Left ventricle myocardium inferior (tissue), 1 donor: ENCODE measurements at regions not wholly inside any gene's neighbourhood (a gene's known extent, or its start where the extent isn't known, plus 50 kb on each side); places are given as distances from the start of the nearest gene placed in this dataset.

ENCODE experiments used
- DNase-seq: peaks from one replicate; pipeline ENCODE4 v3.0.0-alpha.2; 2020
- H3K27ac ChIP-seq: fragments of 200-600 bp; replicated peaks from 2 replicates; pipeline ENCODE4 v1.8.0; 2021
- H3K27me3 ChIP-seq: fragments of 200-600 bp; 2 replicates; pipeline ENCODE4 v1.8.0; 2021; ENCODE audit warnings: low read depth
- H3K36me3 ChIP-seq: fragments of 200-600 bp; 2 replicates; pipeline ENCODE4 v1.8.0; 2021
- H3K4me1 ChIP-seq: fragments of 200-600 bp; 2 replicates; pipeline ENCODE4 v1.8.0; 2021
- H3K4me3 ChIP-seq: fragments of 200-600 bp; 2 replicates; pipeline ENCODE4 v1.8.0; 2021; ENCODE audit warnings: mild to moderate bottlenecking, moderate library complexity
- H3K9me3 ChIP-seq: fragments of 200-600 bp; replicated peaks from 2 replicates; pipeline ENCODE4 v1.8.0; 2021
- intact Hi-C: fragments of 100-400 bp; cut with micrococcal nuclease; formaldehyde crosslinking; loops from one replicate; pipeline ENCODE4 v1.11.0; 2022
- TF ChIP-seq, protein P1 (sequence below): fragments of 200-600 bp; IDR thresholded peaks from 2 replicates; pipeline ENCODE4 v1.8.0; 2021; ENCODE audit warnings: antibody characterized with exemption, mild to moderate bottlenecking, borderline replicate concordance
- donor health status: DM: no; HTN: yes; CAD: no; lungs with severe emphysema.

GRCh38 chr6:122035173-122035572 lies 364.3 kb upstream of the HSF2 start:
- Histone ChIP-seq H3K4me1 (peaks cover 7% of the 10 kb centered on the region), H3K27ac (no peak overlapping the region), H3K36me3 (no peaks in the 10 kb centered on the region), H3K4me3 (no peak overlapping the region), H3K9me3 (no peaks in the 10 kb centered on the region), H3K27me3 (no peaks in the 10 kb centered on the region)
- no peak for DNase-seq
- intact Hi-C loops, result loop anchor here (10.0 kb wide), 1 partner anchor 190 kb away; no protein-coding TSS in a partner anchor
- TF ChIP-seq, protein P1, sequence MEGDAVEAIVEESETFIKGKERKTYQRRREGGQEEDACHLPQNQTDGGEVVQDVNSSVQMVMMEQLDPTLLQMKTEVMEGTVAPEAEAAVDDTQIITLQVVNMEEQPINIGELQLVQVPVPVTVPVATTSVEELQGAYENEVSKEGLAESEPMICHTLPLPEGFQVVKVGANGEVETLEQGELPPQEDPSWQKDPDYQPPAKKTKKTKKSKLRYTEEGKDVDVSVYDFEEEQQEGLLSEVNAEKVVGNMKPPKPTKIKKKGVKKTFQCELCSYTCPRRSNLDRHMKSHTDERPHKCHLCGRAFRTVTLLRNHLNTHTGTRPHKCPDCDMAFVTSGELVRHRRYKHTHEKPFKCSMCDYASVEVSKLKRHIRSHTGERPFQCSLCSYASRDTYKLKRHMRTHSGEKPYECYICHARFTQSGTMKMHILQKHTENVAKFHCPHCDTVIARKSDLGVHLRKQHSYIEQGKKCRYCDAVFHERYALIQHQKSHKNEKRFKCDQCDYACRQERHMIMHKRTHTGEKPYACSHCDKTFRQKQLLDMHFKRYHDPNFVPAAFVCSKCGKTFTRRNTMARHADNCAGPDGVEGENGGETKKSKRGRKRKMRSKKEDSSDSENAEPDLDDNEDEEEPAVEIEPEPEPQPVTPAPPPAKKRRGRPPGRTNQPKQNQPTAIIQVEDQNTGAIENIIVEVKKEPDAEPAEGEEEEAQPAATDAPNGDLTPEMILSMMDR, result no peak

- Histone ChIP-seq H3K27me3 (no peaks in the 10 kb centered on the region), H3K36me3 (no peaks in the 10 kb centered on the region), H3K4me3 (no peak overlapping the region), H3K27ac (no peak overlapping the region), H3K9me3 (no peaks in the 10 kb centered on the region), H3K4me1 (peaks cover 16% of the 10 kb centered on the region)
- no peak for DNase-seq
- TF ChIP-seq, protein P1, result no peak
- intact Hi-C loops, result no loop called here
Measured at GRCh38 chr6:122040261-122040660, 359.2 kb upstream of the HSF2 start.

DNA sequence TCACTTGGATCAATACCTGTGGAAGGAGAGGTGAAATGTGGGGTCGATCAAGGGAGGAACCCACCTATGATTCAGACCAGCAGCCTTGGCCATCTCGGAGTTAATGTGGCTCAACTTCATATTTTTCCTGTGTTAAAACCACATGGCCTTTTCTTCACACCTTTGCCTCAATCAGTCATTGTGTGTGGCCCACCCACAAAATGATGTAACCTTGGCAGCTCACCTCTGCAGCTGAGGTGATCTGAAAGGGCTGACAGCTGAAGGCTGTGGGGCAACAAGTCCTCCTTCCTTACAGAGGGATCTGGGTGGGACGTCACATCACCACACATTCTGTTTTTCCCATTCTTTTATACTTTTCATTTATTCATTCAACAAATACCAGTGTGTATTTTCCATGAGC lies 357.1 kb upstream of the HSF2 start:
- Histone ChIP-seq H3K4me1 (peaks cover 16% of the 10 kb centered on the region), H3K4me3 (no peak overlapping the region), H3K9me3 (no peaks in the 10 kb centered on the region), H3K27me3 (no peaks in the 10 kb centered on the region), H3K27ac (peak overlapping the region; percentile 48), H3K36me3 (no peaks in the 10 kb centered on the region)
- TF ChIP-seq, protein P1, result no peak
- intact Hi-C loops, result no loop called here
- no peak for DNase-seq

- Histone ChIP-seq H3K9me3 (no peaks in the 10 kb centered on the region), H3K4me3 (peak overlapping the region; percentile 11)
Measured at GRCh38 chr6:122042960-122043735, 356.3 kb upstream of the HSF2 start.

DNA sequence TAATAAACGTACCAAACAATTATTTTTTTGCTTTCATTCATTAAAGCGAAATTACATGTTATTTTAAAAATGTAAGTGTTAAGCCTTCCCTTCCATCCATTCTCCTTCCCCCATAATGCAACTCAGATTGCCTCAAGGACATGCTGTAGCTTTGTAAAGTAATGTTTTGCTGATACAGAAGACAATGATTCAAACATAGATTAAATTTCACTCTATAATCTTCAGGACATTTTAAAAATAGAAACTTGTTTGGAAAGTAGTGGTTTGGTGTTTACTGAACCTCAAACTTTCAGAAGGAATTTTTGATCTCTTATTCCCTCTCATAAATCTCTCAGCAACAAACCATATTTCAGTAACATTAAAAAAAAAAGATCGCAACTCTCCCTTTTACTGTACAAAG lies 350.9 kb upstream of the HSF2 start:
- Histone ChIP-seq H3K27ac (no peak overlapping the region), H3K4me1 (peaks cover 3% of the 10 kb centered on the region), H3K27me3 (no peaks in the 10 kb centered on the region), H3K9me3 (no peaks in the 10 kb centered on the region), H3K36me3 (no peaks in the 10 kb centered on the region), H3K4me3 (no peak overlapping the region)
- intact Hi-C loops, result no loop called here
- DNase-seq, result no peak
- TF ChIP-seq, protein P1, result no peak

More at GRCh38 chr6:122042960-122043735, 356.3 kb upstream of the HSF2 start:
- Histone ChIP-seq H3K27me3 (no peaks in the 10 kb centered on the region), H3K27ac (peak overlapping the region; percentile 48), H3K36me3 (no peaks in the 10 kb centered on the region), H3K4me1 (peaks cover 16% of the 10 kb centered on the region)
- TF ChIP-seq, protein P1, result no peak
- intact Hi-C loops, result no loop called here
- DNase-seq, result no peak
